ENCODE measurements at regions not wholly inside any gene's neighbourhood (a gene's known extent, or its start where the extent isn't known, plus 50 kb on each side); places are given as distances from the start of the nearest gene placed in this dataset.

DNA sequence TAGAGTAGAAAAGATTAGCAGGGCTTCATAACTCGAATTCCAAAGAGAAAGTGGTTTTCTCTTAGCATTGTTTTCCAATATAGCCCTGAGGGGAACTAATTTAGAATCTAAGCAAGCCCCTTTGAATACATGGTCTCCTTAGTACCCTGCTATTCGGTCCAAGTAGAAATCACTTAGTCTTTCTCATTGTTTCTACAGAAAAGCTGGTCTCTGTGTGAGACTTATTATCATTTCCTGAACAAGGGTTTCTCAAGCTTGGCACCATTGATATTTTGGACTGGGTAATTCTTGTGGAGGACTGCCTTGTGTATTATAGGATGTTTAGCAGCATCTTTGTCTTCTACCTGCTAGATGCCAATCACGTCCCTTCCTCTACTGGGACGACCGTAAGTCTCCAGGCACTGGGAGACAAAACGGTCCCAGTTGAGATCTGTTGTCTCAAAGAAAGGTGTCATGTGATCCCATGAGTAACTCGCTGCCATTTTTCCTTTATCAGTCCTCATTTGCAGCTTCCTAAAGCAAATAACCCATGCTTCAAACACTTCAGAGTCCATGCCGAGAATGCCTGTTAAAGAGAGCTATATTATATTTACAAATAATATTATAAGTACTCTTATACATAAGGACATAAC, 230.7 kb upstream of the SLCO3A1 start:
- TF ChIP-seq EZH2 (IDR thresholded peaks at IDR 0.05) = no peak
- no peak for TF ChIP-seq POLR2A (IDR thresholded peaks at IDR 0.05; ENCODE audit: borderline replicate concordance, extremely low read depth, insufficient read depth, insufficient read length)
- TF ChIP-seq, protein P1, sequence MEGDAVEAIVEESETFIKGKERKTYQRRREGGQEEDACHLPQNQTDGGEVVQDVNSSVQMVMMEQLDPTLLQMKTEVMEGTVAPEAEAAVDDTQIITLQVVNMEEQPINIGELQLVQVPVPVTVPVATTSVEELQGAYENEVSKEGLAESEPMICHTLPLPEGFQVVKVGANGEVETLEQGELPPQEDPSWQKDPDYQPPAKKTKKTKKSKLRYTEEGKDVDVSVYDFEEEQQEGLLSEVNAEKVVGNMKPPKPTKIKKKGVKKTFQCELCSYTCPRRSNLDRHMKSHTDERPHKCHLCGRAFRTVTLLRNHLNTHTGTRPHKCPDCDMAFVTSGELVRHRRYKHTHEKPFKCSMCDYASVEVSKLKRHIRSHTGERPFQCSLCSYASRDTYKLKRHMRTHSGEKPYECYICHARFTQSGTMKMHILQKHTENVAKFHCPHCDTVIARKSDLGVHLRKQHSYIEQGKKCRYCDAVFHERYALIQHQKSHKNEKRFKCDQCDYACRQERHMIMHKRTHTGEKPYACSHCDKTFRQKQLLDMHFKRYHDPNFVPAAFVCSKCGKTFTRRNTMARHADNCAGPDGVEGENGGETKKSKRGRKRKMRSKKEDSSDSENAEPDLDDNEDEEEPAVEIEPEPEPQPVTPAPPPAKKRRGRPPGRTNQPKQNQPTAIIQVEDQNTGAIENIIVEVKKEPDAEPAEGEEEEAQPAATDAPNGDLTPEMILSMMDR (IDR thresholded peaks at IDR 0.05 in 2 of 3, conservative IDR thresholded peaks at IDR 0.05 in 1 of 3; ENCODE audit: borderline replicate concordance in 1 of 3, insufficient read depth in 1 of 3, low read depth in 2 of 3, low read length in 2 of 3) = no peak
- TF ChIP-seq TCF7L2 (IDR thresholded peaks at IDR 0.05; ENCODE audit: borderline replicate concordance, extremely low read depth, insufficient read depth, insufficient read length) = no peak
- no peak for TF ChIP-seq CEBPB (IDR thresholded peaks at IDR 0.05; ENCODE audit: low read depth)
- TF ChIP-seq RAD21 (IDR thresholded peaks at IDR 0.05; ENCODE audit: low read depth) = no peak

All from HCT116 (cell line).